GM23338 (cell line): ENCODE measurements at regions not wholly inside any gene's neighbourhood (a gene's known extent, or its start where the extent isn't known, plus 50 kb on each side); places are given as distances from the start of the nearest gene placed in this dataset.

Experiments
- ATAC-seq: fragments of 200-7000 bp; cut with Tn5 transposase; 3 replicates; pipeline ENCODE4 v1.9.1; 2020
- DNase-seq: peaks from one replicate; pipeline ENCODE4 v3.0.0-alpha.2; 2015; ENCODE audit warnings: low spot score
- H2AFZ ChIP-seq: fragments of 200-600 bp; sonication (generic); 2 replicates; pipeline ENCODE4 v1.8.0; 2016; ENCODE audit warnings: antibody characterized with exemption, mild to moderate bottlenecking, moderate library complexity
- H3F3A ChIP-seq: fragments of 200-600 bp; sonication (generic); replicated peaks from 2 replicates; pipeline ENCODE4 v1.8.0; 2017; ENCODE audit warnings: antibody characterized with exemption, mixed run types, low read depth
- H3K27ac ChIP-seq: fragments of 200-600 bp; sonication (generic); 2 replicates; pipeline ENCODE4 v1.6.1; 2016; ENCODE audit warnings: low read depth
- H3K27me3 ChIP-seq: fragments of 200-600 bp; sonication (generic); 2 replicates; pipeline ENCODE4 v1.8.0; 2016; ENCODE audit warnings: mild to moderate bottlenecking, mixed run types, moderate library complexity; ENCODE audit not compliant: insufficient read depth
- H3K36me3 ChIP-seq: fragments of 200-600 bp; sonication (generic); 2 replicates; pipeline ENCODE4 v1.8.0; 2016; ENCODE audit warnings: mild to moderate bottlenecking; ENCODE audit not compliant: insufficient read depth
- H3K4me1 ChIP-seq: fragments of 200-600 bp; sonication (generic); 2 replicates; pipeline ENCODE4 v1.8.0; 2016; ENCODE audit warnings: mild to moderate bottlenecking, moderate library complexity; ENCODE audit not compliant: insufficient read depth
- H3K4me2 ChIP-seq: fragments of 200-600 bp; sonication (generic); 2 replicates; pipeline ENCODE4 v1.7.1; 2017; ENCODE audit warnings: mixed run types
- H3K4me3 ChIP-seq: fragments of 200-600 bp; sonication (generic); 2 replicates; pipeline ENCODE4 v1.6.1; 2016; ENCODE audit warnings: mixed run types
- H3K79me2 ChIP-seq: fragments of 200-600 bp; sonication (generic); replicated peaks from 2 replicates; pipeline ENCODE4 v1.8.0; 2017; ENCODE audit warnings: mild to moderate bottlenecking; ENCODE audit not compliant: insufficient read depth
- H3K9me2 ChIP-seq: fragments of 200-600 bp; sonication (generic); 2 replicates; pipeline ENCODE4 v1.8.0; 2017; ENCODE audit not compliant: insufficient read depth
- H4K20me1 ChIP-seq: fragments of 200-600 bp; sonication (generic); replicated peaks from 2 replicates; pipeline ENCODE4 v1.8.0; 2017; ENCODE audit warnings: mild to moderate bottlenecking; ENCODE audit not compliant: insufficient read depth
- H3K27ac Mint-ChIP-seq: 2 replicates; pipeline ENCODE4 v1.8.0; 2020; ENCODE audit warnings: inconsistent platforms, mild to moderate bottlenecking, moderate library complexity, mixed read lengths
- H3K27me3 Mint-ChIP-seq: 3 replicates; pipeline ENCODE4 v1.8.0; 2022; ENCODE audit warnings: low read depth, mild to moderate bottlenecking, moderate library complexity, mixed read lengths, inconsistent platforms; ENCODE audit not compliant: insufficient read depth, poor library complexity
- H3K36me3 Mint-ChIP-seq: 3 replicates; pipeline ENCODE4 v1.8.0; 2021; ENCODE audit warnings: low read depth, mild to moderate bottlenecking, inconsistent platforms, moderate library complexity, mixed read lengths
- H3K4me1 Mint-ChIP-seq: 3 replicates; pipeline ENCODE4 v1.8.0; 2020; ENCODE audit warnings: mild to moderate bottlenecking, inconsistent platforms, mixed read lengths
- H3K4me3 Mint-ChIP-seq: 3 replicates; pipeline ENCODE4 v1.8.0; 2021; ENCODE audit warnings: moderate library complexity, mild to moderate bottlenecking, inconsistent platforms, mixed read lengths
- H3K9me3 Mint-ChIP-seq: 3 replicates; pipeline ENCODE4 v1.8.0; 2020; ENCODE audit warnings: moderate library complexity, mild to moderate bottlenecking, inconsistent platforms, mixed read lengths
- CREB1 ChIP-seq: fragments of 250-450 bp; sonication (Bioruptor Pico); IDR thresholded peaks from 2 replicates; pipeline ENCODE4 v1.5.0; 2020; ENCODE audit warnings: low read depth, mild to moderate bottlenecking, moderate library complexity
- CTCF ChIP-seq, 2 experiments: fragments of 200-600 bp in 1 of 2; sonication (generic) in 1 of 2; conservative IDR thresholded peaks; 2 replicates each; pipeline versions ENCODE4 v1.5.1 to v1.6.1; 2016 to 2017; ENCODE audit warnings: antibody characterized with exemption in 2 of 2, low read depth in 2 of 2, mild to moderate bottlenecking in 2 of 2, moderate library complexity in 1 of 2
- EZH2 ChIP-seq: fragments of 200-600 bp; sonication (generic); IDR thresholded peaks from one replicate; pipeline ENCODE4 v1.8.0; 2017; ENCODE audit warnings: antibody characterized with exemption, mild to moderate bottlenecking, low read depth; ENCODE audit not compliant: unreplicated experiment
- EZH2phosphoT487 ChIP-seq: fragments of 200-600 bp; sonication (generic); IDR thresholded peaks from one replicate; pipeline ENCODE4 v1.8.1; 2018; ENCODE audit warnings: antibody characterized with exemption; ENCODE audit not compliant: unreplicated experiment
- JUNB ChIP-seq: IDR thresholded peaks from one replicate; pipeline ENCODE4 v1.6.1; 2016; ENCODE audit warnings: antibody characterized with exemption; ENCODE audit not compliant: unreplicated experiment
- POLR2AphosphoS5 ChIP-seq: IDR thresholded peaks from 2 replicates; pipeline ENCODE4 v1.6.1; 2016; ENCODE audit warnings: antibody characterized with exemption, low read depth
- REST ChIP-seq: IDR thresholded peaks from one replicate; pipeline ENCODE4 v1.6.1; 2018; ENCODE audit warnings: antibody characterized with exemption; ENCODE audit not compliant: unreplicated experiment
- STAT1 ChIP-seq: IDR thresholded peaks from one replicate; pipeline ENCODE4 v1.6.1; 2016; ENCODE audit warnings: antibody characterized with exemption; ENCODE audit not compliant: unreplicated experiment
- ZNF331 ChIP-seq: fragments of 250-450 bp; sonication (Bioruptor Pico); IDR thresholded peaks from 2 replicates; pipeline ENCODE4 v1.5.0; 2020; ENCODE audit warnings: low read depth, mild to moderate bottlenecking, moderate library complexity
- ZNF462 ChIP-seq: fragments of 250-450 bp; sonication (Bioruptor Pico); IDR thresholded peaks from 2 replicates; pipeline ENCODE4 v1.5.0; 2020; ENCODE audit warnings: mild to moderate bottlenecking, moderate library complexity

- TF ChIP-seq REST = no peak
- TF ChIP-seq JUNB = no peak
- no peak for TF ChIP-seq POLR2AphosphoS5
- no peak for TF ChIP-seq STAT1
Measured at GRCh38 chr9:101877439-101877838, 139.0 kb upstream of the GRIN3A start (continued).

GRCh38 chr9:101861472-101861871 lies 123.0 kb upstream of the GRIN3A start:
- Histone ChIP-seq H3K27ac (no peak overlapping the region), H3F3A (no peaks in the 10 kb centered on the region), H3K4me1 (no peaks in the 10 kb centered on the region), H3K36me3 (no peaks in the 10 kb centered on the region; the same call in 1 of the 2 replicates), H4K20me1 (no peaks in the 10 kb centered on the region), H3K4me2 (no peak overlapping the region), H3K4me3 (no peak overlapping the region), H3K27me3 (no peaks in the 10 kb centered on the region), H2AFZ (no peak overlapping the region), H3K9me2 (no peaks in the 10 kb centered on the region), H3K79me2 (no peaks in the 10 kb centered on the region)
- Mint-ChIP-seq H3K4me1 (no peaks in the 10 kb centered on the region), H3K9me3 (peaks cover 67% of the 10 kb centered on the region), H3K27me3 (no peaks in the 10 kb centered on the region), H3K27ac (no peak overlapping the region), H3K36me3 (peaks cover 6% of the 10 kb centered on the region), H3K4me3 (no peak overlapping the region)
- DNase-seq = no peak
- no peak for ATAC-seq
- no peak for TF ChIP-seq ZNF331 (CRISPR knock-in tag)
- TF ChIP-seq CTCF (conservative IDR thresholded peaks at IDR 0.05; ENCODE audit: low read depth in 2 of 2) = no peak
- TF ChIP-seq EZH2phosphoT487 = no peak
- no peak for TF ChIP-seq STAT1
- no peak for TF ChIP-seq CREB1 (CRISPR knock-in tag)
- no peak for TF ChIP-seq JUNB
- no peak for TF ChIP-seq EZH2
- no peak for TF ChIP-seq ZNF462 (CRISPR knock-in tag)
- TF ChIP-seq REST = no peak
